ENCODE measurements at regions not wholly inside any gene's neighbourhood (a gene's known extent, or its start where the extent isn't known, plus 50 kb on each side); places are given as distances from the start of the nearest gene placed in this dataset.

- no peak overlapping the region for H3K4me3 Mint-ChIP-seq
- no peak for DNase-seq
- H3K36me3 Mint-ChIP-seq (ENCODE audit: low read depth), result no peaks in the 10 kb centered on the region; the same call in 1 of the 2 replicates
- no peak overlapping the region for H3K27ac Mint-ChIP-seq
- TF ChIP-seq CTCF (IDR thresholded peaks at IDR 0.05), result no peak
- H3K4me1 Mint-ChIP-seq (ENCODE audit: low read depth), result peaks cover 22% of the 10 kb centered on the region
- H3K9me3 Mint-ChIP-seq, result no peaks in the 10 kb centered on the region
- H3K27me3 Mint-ChIP-seq (ENCODE audit: insufficient read depth), result no peaks in the 10 kb centered on the region
Observed at GRCh38 chr16:59697236-59697635, 963.1 kb upstream of the GOT2 start.

GRCh38 chr16:59696495-59696894, 962.4 kb upstream of the GOT2 start:
- H3K36me3 Mint-ChIP-seq (ENCODE audit: low read depth), result no peaks in the 10 kb centered on the region; the same call in 1 of the 2 replicates
- TF ChIP-seq CTCF (IDR thresholded peaks at IDR 0.05), result no peak
- no peak overlapping the region for H3K4me3 Mint-ChIP-seq
- DNase-seq, result no peak
- H3K9me3 Mint-ChIP-seq, result no peaks in the 10 kb centered on the region
- no peaks in the 10 kb centered on the region for H3K27me3 Mint-ChIP-seq (ENCODE audit: insufficient read depth)
- H3K4me1 Mint-ChIP-seq (ENCODE audit: low read depth), result peaks cover 22% of the 10 kb centered on the region
- no peak overlapping the region for H3K27ac Mint-ChIP-seq

GRCh38 chr16:59690216-59690615, 956.1 kb upstream of the GOT2 start:
- no peak overlapping the region for H3K4me3 Mint-ChIP-seq
- H3K27me3 Mint-ChIP-seq (ENCODE audit: insufficient read depth), result no peaks in the 10 kb centered on the region
- no peak for DNase-seq
- H3K27ac Mint-ChIP-seq, result no peak overlapping the region
- no peak for TF ChIP-seq CTCF (IDR thresholded peaks at IDR 0.05)
- peaks cover 12% of the 10 kb centered on the region for H3K4me1 Mint-ChIP-seq (ENCODE audit: low read depth)
- H3K36me3 Mint-ChIP-seq (ENCODE audit: low read depth), result peaks cover 7% of the 10 kb centered on the region
- H3K9me3 Mint-ChIP-seq, result peaks cover 18% of the 10 kb centered on the region

GRCh38 chr16:59688006-59688405, 953.9 kb upstream of the GOT2 start:
- no peaks in the 10 kb centered on the region for H3K27me3 Mint-ChIP-seq (ENCODE audit: insufficient read depth)
- peaks cover 23% of the 10 kb centered on the region for H3K4me1 Mint-ChIP-seq (ENCODE audit: low read depth)
- DNase-seq, result no peak
- H3K27ac Mint-ChIP-seq, result no peak overlapping the region
- H3K9me3 Mint-ChIP-seq, result peaks cover 22% of the 10 kb centered on the region
- H3K4me3 Mint-ChIP-seq, result no peak overlapping the region
- H3K36me3 Mint-ChIP-seq (ENCODE audit: low read depth), result peaks cover 7% of the 10 kb centered on the region
- no peak for TF ChIP-seq CTCF (IDR thresholded peaks at IDR 0.05)

GRCh38 chr16:59686405-59686804, 952.3 kb upstream of the GOT2 start:
- DNase-seq, result no peak
- Mint-ChIP-seq H3K4me3 (no peak overlapping the region), H3K9me3 (peaks cover 22% of the 10 kb centered on the region), H3K27ac (no peak overlapping the region), H3K27me3 (ENCODE audit: insufficient read depth) (no peaks in the 10 kb centered on the region), H3K4me1 (ENCODE audit: low read depth) (peaks cover 23% of the 10 kb centered on the region), H3K36me3 (ENCODE audit: low read depth) (peaks cover 7% of the 10 kb centered on the region)
- no peak for TF ChIP-seq CTCF (IDR thresholded peaks at IDR 0.05)

- no peak overlapping the region for H3K27ac Mint-ChIP-seq
- TF ChIP-seq CTCF (IDR thresholded peaks at IDR 0.05), result no peak
Observed at GRCh38 chr16:59684911-59685310, 950.8 kb upstream of the GOT2 start.

More at GRCh38 chr16:59684911-59685310, 950.8 kb upstream of the GOT2 start:
- H3K4me1 Mint-ChIP-seq (ENCODE audit: low read depth), result peaks cover 23% of the 10 kb centered on the region
- H3K36me3 Mint-ChIP-seq (ENCODE audit: low read depth), result peaks cover 7% of the 10 kb centered on the region
- H3K4me3 Mint-ChIP-seq, result no peak overlapping the region
- peaks cover 22% of the 10 kb centered on the region for H3K9me3 Mint-ChIP-seq
- DNase-seq, result peak; percentile 1
- H3K27me3 Mint-ChIP-seq (ENCODE audit: insufficient read depth), result no peaks in the 10 kb centered on the region
